GM10266 (cell line): ENCODE measurements at regions not wholly inside any gene's neighbourhood (a gene's known extent, or its start where the extent isn't known, plus 50 kb on each side); places are given as distances from the start of the nearest gene placed in this dataset.

ENCODE experiments used
- DNase-seq: peaks from one replicate; pipeline ENCODE4 v3.0.0; 2012; ENCODE audit errors: extremely low spot score
- CTCF ChIP-seq: IDR thresholded peaks from 2 replicates; pipeline ENCODE4 v1.5.1; 2012; ENCODE audit warnings: mild to moderate bottlenecking, low read depth; ENCODE audit not compliant: control insufficient read depth, insufficient read depth; ENCODE audit errors: missing control alignments

- no peak for TF ChIP-seq CTCF
- no peak for DNase-seq
Observed at GRCh38 chr14:21729703-21730233, 56.1 kb upstream of the OR4E1 start.

- no peak for TF ChIP-seq CTCF
- DNase-seq = no peak
Observed at GRCh38 chr14:21725250-21725649, 51.6 kb upstream of the OR4E1 start.

- TF ChIP-seq CTCF = no peak
- DNase-seq = no peak
Observed at GRCh38 chr14:21724090-21724973, 50.7 kb upstream of the OR4E1 start.

GRCh38 chr14:21723431-21724045 is 49.9 kb upstream of the OR4E1 start:
- DNase-seq = no peak
- TF ChIP-seq CTCF = peak; percentile 25
